ENCODE measurements at regions not wholly inside any gene's neighbourhood (a gene's known extent, or its start where the extent isn't known, plus 50 kb on each side); places are given as distances from the start of the nearest gene placed in this dataset.

DNA sequence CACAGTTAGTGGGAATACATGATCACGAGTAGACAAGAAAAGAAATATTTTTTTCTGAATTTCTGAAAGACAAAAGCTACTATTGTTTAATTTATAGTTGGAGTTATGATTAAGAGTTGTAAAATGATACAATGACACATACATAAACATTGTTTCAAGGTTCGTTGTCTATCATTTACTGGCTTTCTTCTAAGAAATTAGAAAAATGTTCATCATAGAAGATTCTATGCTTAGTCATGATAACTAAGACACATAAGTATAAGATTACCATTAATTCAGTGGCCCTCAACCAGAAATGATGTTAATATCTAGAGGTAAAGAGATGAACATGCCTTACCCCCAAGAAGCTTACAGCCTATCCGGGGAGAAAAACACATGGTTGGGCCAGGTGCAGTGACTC lies 1832.8 kb upstream of the PRR20A start:
- no peak for TF ChIP-seq EP300 (IDR thresholded peaks at IDR 0.05)
- no peak for TF ChIP-seq POLR2A (IDR thresholded peaks at IDR 0.05)
- no peak for TF ChIP-seq CTCF (IDR thresholded peaks at IDR 0.05)
